ENCODE measurements at regions not wholly inside any gene's neighbourhood (a gene's known extent, or its start where the extent isn't known, plus 50 kb on each side); places are given as distances from the start of the nearest gene placed in this dataset.

- WGBS (ENCODE audit: extremely low coverage, insufficient coverage, low lambda C conversion rate): 100% methylated on average over 2 of the region's 3 CpGs
- H3K79me2 ChIP-seq (ENCODE audit: control insufficient read depth, insufficient read depth, low read length): no peaks in the 10 kb centered on the region
Observed at GRCh38 chr18:10275486-10275885, 178.9 kb upstream of the APCDD1 start.

DNA sequence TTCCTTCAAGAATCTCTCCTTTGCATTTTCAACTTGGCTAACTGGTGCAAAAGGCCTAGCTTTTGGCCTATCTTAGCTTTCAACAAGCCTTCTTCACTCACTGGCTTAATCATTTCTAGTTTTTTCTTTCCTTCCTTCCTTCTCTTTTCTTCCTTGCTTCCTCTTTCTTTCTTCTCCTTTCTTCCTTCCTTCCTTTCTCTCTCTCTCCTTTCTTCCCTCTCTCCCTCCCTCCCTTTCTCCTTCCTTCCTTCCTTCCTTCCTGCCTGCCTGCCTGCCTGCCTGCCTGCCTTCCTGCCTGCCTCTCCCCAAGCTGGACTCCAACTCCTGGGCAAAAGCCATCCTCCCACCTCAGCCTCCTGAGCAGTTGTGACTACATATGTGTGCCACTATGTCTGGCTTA, 176.2 kb upstream of the APCDD1 start:
- Histone ChIP-seq H3K27me3 (ENCODE audit: insufficient read depth, low read length, poor library complexity) (no peaks in the 10 kb centered on the region), H3K79me2 (ENCODE audit: control insufficient read depth, insufficient read depth, low read length) (no peaks in the 10 kb centered on the region), H3K4ac (ENCODE audit: low read depth, low read length) (no peak overlapping the region), H2BK120ac (ENCODE audit: low read depth, low read length) (no peak overlapping the region), H3K79me1 (ENCODE audit: low read length) (no peaks in the 10 kb centered on the region), H3K4me1 (ENCODE audit: control insufficient read depth, low read depth, low read length) (no peaks in the 10 kb centered on the region), H4K5ac (ENCODE audit: low read length) (no peak overlapping the region), H3K27ac (ENCODE audit: low read depth, low read length) (no peak overlapping the region), H3K36me3 (ENCODE audit: control insufficient read depth, insufficient read depth, low read length) (no peaks in the 10 kb centered on the region), H3K56ac (ENCODE audit: low read length) (no peak overlapping the region), H2AK5ac (ENCODE audit: low read length) (no peak overlapping the region), H3K4me3 (ENCODE audit: low read length) (no peak overlapping the region), H3K23ac (ENCODE audit: low read length) (no peak overlapping the region), H3K18ac (ENCODE audit: low read length) (no peak overlapping the region), H3K9ac (ENCODE audit: low read length) (no peak overlapping the region), H4K8ac (ENCODE audit: low read depth, low read length) (no peak overlapping the region), H2BK15ac (replicated peaks; ENCODE audit: low read depth) (no peak overlapping the region), H3K4me2 (ENCODE audit: low read length) (no peak overlapping the region), H2BK5ac (ENCODE audit: low read length) (no peak overlapping the region)
- DNase-seq: no peak

More at GRCh38 chr18:10275486-10275885, 178.9 kb upstream of the APCDD1 start:
- Histone ChIP-seq H3K27me3 (ENCODE audit: insufficient read depth, low read length, poor library complexity) (no peaks in the 10 kb centered on the region), H3K4me3 (ENCODE audit: low read length) (no peak overlapping the region), H3K79me1 (ENCODE audit: low read length) (no peaks in the 10 kb centered on the region), H3K4me2 (ENCODE audit: low read length) (no peak overlapping the region), H3K4me1 (ENCODE audit: control insufficient read depth, low read depth, low read length) (no peaks in the 10 kb centered on the region), H3K36me3 (ENCODE audit: control insufficient read depth, insufficient read depth, low read length) (no peaks in the 10 kb centered on the region), H3K4ac (ENCODE audit: low read depth, low read length) (no peak overlapping the region), H4K5ac (ENCODE audit: low read length) (no peak overlapping the region), H4K8ac (ENCODE audit: low read depth, low read length) (no peak overlapping the region), H3K27ac (ENCODE audit: low read depth, low read length) (no peak overlapping the region), H3K18ac (ENCODE audit: low read length) (no peak overlapping the region), H2BK120ac (ENCODE audit: low read depth, low read length) (no peak overlapping the region), H3K9ac (ENCODE audit: low read length) (no peak overlapping the region), H2BK5ac (ENCODE audit: low read length) (no peak overlapping the region), H3K23ac (ENCODE audit: low read length) (no peak overlapping the region), H3K56ac (ENCODE audit: low read length) (no peak overlapping the region), H2BK15ac (replicated peaks; ENCODE audit: low read depth) (no peak overlapping the region), H2AK5ac (ENCODE audit: low read length) (no peak overlapping the region)
- no peak for DNase-seq

DNA sequence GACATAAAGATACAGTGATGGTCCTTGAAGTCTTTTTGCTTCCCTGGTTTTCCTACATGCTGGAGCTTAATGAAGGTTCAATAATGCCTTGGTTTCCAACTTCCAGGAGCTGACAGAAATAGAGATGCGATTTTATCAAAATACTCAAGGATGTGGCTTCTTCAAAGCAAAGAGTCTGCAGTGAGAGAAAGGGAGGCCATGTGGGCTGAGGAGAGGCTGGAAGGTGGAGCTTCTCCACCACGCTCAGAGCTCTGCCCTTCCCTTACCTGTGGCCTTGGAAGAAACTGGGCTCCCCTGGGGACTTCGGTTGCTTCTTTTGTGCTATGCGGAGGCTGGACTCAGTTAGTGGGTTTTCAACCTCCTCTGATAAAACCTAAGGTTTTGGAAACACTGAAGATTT, 175.0 kb upstream of the APCDD1 start:
- H3K79me1 ChIP-seq (ENCODE audit: low read length): no peaks in the 10 kb centered on the region
- no peak overlapping the region for H3K4ac ChIP-seq (ENCODE audit: low read depth, low read length)
- no peak overlapping the region for H3K18ac ChIP-seq (ENCODE audit: low read length)
- no peak overlapping the region for H2BK15ac ChIP-seq (replicated peaks; ENCODE audit: low read depth)
- H4K8ac ChIP-seq (ENCODE audit: low read depth, low read length): no peak overlapping the region
- no peaks in the 10 kb centered on the region for H3K4me1 ChIP-seq (ENCODE audit: control insufficient read depth, low read depth, low read length)
- no peak overlapping the region for H3K4me3 ChIP-seq (ENCODE audit: low read length)
- H3K36me3 ChIP-seq (ENCODE audit: control insufficient read depth, insufficient read depth, low read length): no peaks in the 10 kb centered on the region
- no peak overlapping the region for H3K4me2 ChIP-seq (ENCODE audit: low read length)
- H2AK5ac ChIP-seq (ENCODE audit: low read length): no peak overlapping the region
- no peaks in the 10 kb centered on the region for H3K79me2 ChIP-seq (ENCODE audit: control insufficient read depth, insufficient read depth, low read length)
- no peak overlapping the region for H2BK5ac ChIP-seq (ENCODE audit: low read length)
- no peak for DNase-seq
- H4K5ac ChIP-seq (ENCODE audit: low read length): no peak overlapping the region
- WGBS (ENCODE audit: extremely low coverage, insufficient coverage, low lambda C conversion rate): no CpG with 5 or more reads among the region's 4 CpGs
- no peak overlapping the region for H3K27ac ChIP-seq (ENCODE audit: low read depth, low read length)
- H3K27me3 ChIP-seq (ENCODE audit: insufficient read depth, low read length, poor library complexity): no peaks in the 10 kb centered on the region
- no peak overlapping the region for H3K9ac ChIP-seq (ENCODE audit: low read length)
- no peak overlapping the region for H3K23ac ChIP-seq (ENCODE audit: low read length)
- no peak overlapping the region for H2BK120ac ChIP-seq (ENCODE audit: low read depth, low read length)
- H3K56ac ChIP-seq (ENCODE audit: low read length): no peak overlapping the region

DNA sequence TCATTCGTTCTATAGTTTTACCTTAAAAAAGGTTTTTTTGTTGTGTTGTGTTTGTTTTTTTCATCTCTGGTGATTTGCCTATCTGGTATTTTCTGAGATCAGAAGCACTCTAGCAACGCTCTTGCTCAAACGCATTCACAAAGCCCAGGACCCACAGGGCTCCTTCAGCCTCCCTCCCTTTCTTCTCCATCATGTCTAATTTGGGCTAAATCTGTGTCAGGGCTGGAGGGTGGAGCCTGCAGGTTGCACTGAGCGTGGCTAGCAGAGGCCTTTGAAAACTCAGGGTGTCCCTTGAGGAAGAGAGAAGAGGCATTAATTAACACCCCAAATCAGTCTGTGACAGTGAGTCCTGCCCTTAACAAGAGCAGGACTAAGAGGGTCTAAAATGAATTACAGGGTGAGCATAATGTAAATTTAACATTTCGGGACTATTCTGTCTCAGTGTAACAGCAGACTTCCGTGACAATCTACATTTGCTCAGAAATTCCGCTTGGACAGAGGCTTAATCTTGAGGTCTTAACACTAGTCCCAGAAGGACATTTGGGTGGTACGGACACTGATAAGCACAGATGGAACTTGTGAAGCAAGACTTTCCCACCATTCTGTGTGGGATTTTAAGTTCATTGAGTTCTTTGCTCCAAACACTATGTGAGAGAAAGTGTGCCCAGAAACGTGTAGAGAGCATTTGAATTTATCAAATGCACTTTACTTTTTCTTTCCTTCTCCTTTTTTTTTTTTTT, 174.4 kb upstream of the APCDD1 start:
- no CpG with 5 or more reads among the region's 9 CpGs for WGBS (ENCODE audit: extremely low coverage, insufficient coverage, low lambda C conversion rate)

DNA sequence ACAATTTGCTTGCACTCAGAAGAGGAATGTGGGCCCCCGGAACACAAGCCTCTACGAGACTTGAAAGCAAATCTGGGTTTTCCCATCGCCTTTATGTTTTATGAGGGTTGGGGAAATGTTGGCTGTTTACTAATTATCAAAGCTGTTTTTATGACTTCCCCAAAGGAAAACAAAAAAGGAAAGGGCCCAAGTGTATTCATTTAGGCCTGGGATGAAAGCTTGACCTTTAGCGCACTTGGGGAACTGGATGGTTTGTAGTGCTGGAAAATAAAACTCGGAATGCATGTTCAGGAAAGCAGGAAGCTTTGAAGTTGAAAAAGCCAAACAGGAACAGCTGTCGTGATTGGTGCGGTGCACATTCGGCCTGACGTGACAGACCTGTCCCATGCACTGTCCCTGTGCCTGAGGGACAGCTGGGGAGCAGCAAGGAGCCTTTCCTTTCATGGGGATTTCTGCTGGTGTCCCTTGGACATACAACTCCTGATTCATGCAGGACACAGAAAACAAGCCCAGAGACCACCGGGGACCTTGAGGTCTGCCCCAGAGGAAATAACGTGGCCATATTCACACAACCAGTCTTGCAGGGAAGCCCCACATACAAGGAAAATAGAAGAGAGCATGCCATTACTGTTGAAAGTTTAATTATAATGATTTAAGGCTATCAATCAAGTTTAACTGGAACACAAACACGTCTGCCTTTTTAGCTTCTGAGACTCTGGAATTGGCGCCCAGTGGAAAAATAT, 169.7 kb upstream of the APCDD1 start:
- H3K27me3 ChIP-seq (ENCODE audit: insufficient read depth, low read length, poor library complexity): no peaks in the 10 kb centered on the region
- H3K56ac ChIP-seq (ENCODE audit: low read length): no peak overlapping the region
- H3K4me1 ChIP-seq (ENCODE audit: control insufficient read depth, low read depth, low read length): no peaks in the 10 kb centered on the region
- no peak overlapping the region for H2BK5ac ChIP-seq (ENCODE audit: low read length)
- H4K8ac ChIP-seq (ENCODE audit: low read depth, low read length): no peak overlapping the region
- H3K4ac ChIP-seq (ENCODE audit: low read depth, low read length): no peak overlapping the region
- no peak for DNase-seq
- no peak overlapping the region for H4K5ac ChIP-seq (ENCODE audit: low read length)
- no peaks in the 10 kb centered on the region for H3K79me1 ChIP-seq (ENCODE audit: low read length)
- no peaks in the 10 kb centered on the region for H3K36me3 ChIP-seq (ENCODE audit: control insufficient read depth, insufficient read depth, low read length)
- H3K23ac ChIP-seq (ENCODE audit: low read length): no peak overlapping the region
- WGBS (ENCODE audit: extremely low coverage, insufficient coverage, low lambda C conversion rate): no CpG with 5 or more reads among the region's 13 CpGs
- no peak overlapping the region for H2BK120ac ChIP-seq (ENCODE audit: low read depth, low read length)
- H3K4me3 ChIP-seq (ENCODE audit: low read length): no peak overlapping the region
- no peak overlapping the region for H3K27ac ChIP-seq (ENCODE audit: low read depth, low read length)
- no peak overlapping the region for H2AK5ac ChIP-seq (ENCODE audit: low read length)
- no peak overlapping the region for H2BK15ac ChIP-seq (replicated peaks; ENCODE audit: low read depth)
- no peak overlapping the region for H3K9ac ChIP-seq (ENCODE audit: low read length)
- H3K4me2 ChIP-seq (ENCODE audit: low read length): no peak overlapping the region
- H3K18ac ChIP-seq (ENCODE audit: low read length): no peak overlapping the region
- no peaks in the 10 kb centered on the region for H3K79me2 ChIP-seq (ENCODE audit: control insufficient read depth, insufficient read depth, low read length)

More for the DNA sequence above, 174.4 kb upstream of the APCDD1 start:
- Histone ChIP-seq H3K36me3 (ENCODE audit: control insufficient read depth, insufficient read depth, low read length) (no peaks in the 10 kb centered on the region), H3K4ac (ENCODE audit: low read depth, low read length) (no peak overlapping the region), H3K9ac (ENCODE audit: low read length) (no peak overlapping the region), H3K79me1 (ENCODE audit: low read length) (no peaks in the 10 kb centered on the region), H3K4me1 (ENCODE audit: control insufficient read depth, low read depth, low read length) (no peaks in the 10 kb centered on the region), H2BK120ac (ENCODE audit: low read depth, low read length) (no peak overlapping the region), H3K79me2 (ENCODE audit: control insufficient read depth, insufficient read depth, low read length) (no peaks in the 10 kb centered on the region), H4K8ac (ENCODE audit: low read depth, low read length) (no peak overlapping the region), H2BK5ac (ENCODE audit: low read length) (no peak overlapping the region), H3K4me2 (ENCODE audit: low read length) (no peak overlapping the region), H3K56ac (ENCODE audit: low read length) (no peak overlapping the region), H2BK15ac (replicated peaks; ENCODE audit: low read depth) (no peak overlapping the region), H2AK5ac (ENCODE audit: low read length) (no peak overlapping the region), H4K5ac (ENCODE audit: low read length) (no peak overlapping the region), H3K27ac (ENCODE audit: low read depth, low read length) (no peak overlapping the region), H3K27me3 (ENCODE audit: insufficient read depth, low read length, poor library complexity) (no peaks in the 10 kb centered on the region), H3K18ac (ENCODE audit: low read length) (no peak overlapping the region), H3K23ac (ENCODE audit: low read length) (no peak overlapping the region), H3K4me3 (ENCODE audit: low read length) (no peak overlapping the region)
- no peak for DNase-seq

Measured in mesendoderm (in vitro differentiated cells).